GM12878 (cell line): ENCODE measurements at regions not wholly inside any gene's neighbourhood (a gene's known extent, or its start where the extent isn't known, plus 50 kb on each side); places are given as distances from the start of the nearest gene placed in this dataset.

Experiments used
- CEBPB ChIP-seq, 2 experiments: fragments of 150-350 bp in 1 of 2; IDR thresholded peaks; 2 replicates each; pipeline ENCODE4 v1.6.1; 2012 to 2014; ENCODE audit warnings: low read depth in 2 of 2, low read length in 2 of 2, borderline replicate concordance in 1 of 2, inconsistent platforms in 1 of 2
- CREB1 ChIP-seq: IDR thresholded peaks from 2 replicates; pipeline ENCODE4 v1.6.1; 2012; ENCODE audit warnings: low read depth, mild to moderate bottlenecking, inconsistent platforms
- POLR2AphosphoS5 ChIP-seq: IDR thresholded peaks from 2 replicates; pipeline ENCODE4 v1.6.1; 2011; ENCODE audit warnings: mild to moderate bottlenecking, low read length, inconsistent platforms
- SPI1 ChIP-seq: IDR thresholded peaks from 2 replicates; pipeline ENCODE4 v1.6.1; 2011; ENCODE audit warnings: low read depth, mild to moderate bottlenecking, low read length, moderate library complexity, borderline replicate concordance; ENCODE audit not compliant: insufficient read depth
- ZNF274 ChIP-seq: IDR thresholded peaks from one replicate; pipeline ENCODE4 v1.8.0; 2011; ENCODE audit not compliant: insufficient read length, insufficient read depth
- TF ChIP-seq, protein P1 (sequence below), 3 experiments: IDR thresholded peaks in 2 of 3; conservative IDR thresholded peaks in 1 of 3; 2 replicates each; pipeline ENCODE4 v1.5.1; 2011; ENCODE audit warnings: low read depth in 3 of 3, low read length in 3 of 3, mild to moderate bottlenecking in 3 of 3, control low read depth in 2 of 3, moderate library complexity in 2 of 3, inconsistent platforms in 1 of 3, mixed read lengths in 1 of 3; ENCODE audit not compliant: control insufficient read depth in 2 of 3, insufficient read depth in 1 of 3; ENCODE audit errors: extremely low read depth in 1 of 3

DNA sequence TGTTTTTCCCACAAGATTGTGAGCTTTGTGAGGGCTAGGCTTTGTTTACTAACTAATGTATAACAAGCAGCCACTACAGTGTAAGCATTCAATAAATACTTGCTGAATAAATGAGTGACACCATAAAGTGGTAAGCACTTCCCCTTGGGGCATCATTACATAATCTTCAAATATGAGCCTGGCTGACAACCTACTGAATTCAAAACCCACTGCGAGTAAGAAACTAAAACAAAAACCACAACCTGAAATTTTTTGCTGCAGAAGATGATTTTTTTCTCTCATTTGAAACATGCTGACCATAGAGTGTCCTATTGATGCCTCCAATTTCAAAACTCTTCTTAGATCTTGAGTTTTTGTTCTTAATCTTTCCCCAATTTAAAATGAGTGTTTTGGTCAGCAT is 331.3 kb upstream of the CCNG1 start:
- TF ChIP-seq ZNF274 (no peak), CEBPB (IDR thresholded peaks at IDR 0.05; ENCODE audit: borderline replicate concordance in 1 of 2, low read depth in 2 of 2, low read length in 2 of 2) (no peak), POLR2AphosphoS5 (no peak), CREB1 (peak; percentile 25; the same call in 1 of the 2 replicates), SPI1 (peak; percentile 78; the same call in 1 of the 2 replicates)
- TF ChIP-seq, protein P1, sequence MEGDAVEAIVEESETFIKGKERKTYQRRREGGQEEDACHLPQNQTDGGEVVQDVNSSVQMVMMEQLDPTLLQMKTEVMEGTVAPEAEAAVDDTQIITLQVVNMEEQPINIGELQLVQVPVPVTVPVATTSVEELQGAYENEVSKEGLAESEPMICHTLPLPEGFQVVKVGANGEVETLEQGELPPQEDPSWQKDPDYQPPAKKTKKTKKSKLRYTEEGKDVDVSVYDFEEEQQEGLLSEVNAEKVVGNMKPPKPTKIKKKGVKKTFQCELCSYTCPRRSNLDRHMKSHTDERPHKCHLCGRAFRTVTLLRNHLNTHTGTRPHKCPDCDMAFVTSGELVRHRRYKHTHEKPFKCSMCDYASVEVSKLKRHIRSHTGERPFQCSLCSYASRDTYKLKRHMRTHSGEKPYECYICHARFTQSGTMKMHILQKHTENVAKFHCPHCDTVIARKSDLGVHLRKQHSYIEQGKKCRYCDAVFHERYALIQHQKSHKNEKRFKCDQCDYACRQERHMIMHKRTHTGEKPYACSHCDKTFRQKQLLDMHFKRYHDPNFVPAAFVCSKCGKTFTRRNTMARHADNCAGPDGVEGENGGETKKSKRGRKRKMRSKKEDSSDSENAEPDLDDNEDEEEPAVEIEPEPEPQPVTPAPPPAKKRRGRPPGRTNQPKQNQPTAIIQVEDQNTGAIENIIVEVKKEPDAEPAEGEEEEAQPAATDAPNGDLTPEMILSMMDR (IDR thresholded peaks at IDR 0.05 in 2 of 3, conservative IDR thresholded peaks at IDR 0.05 in 1 of 3; ENCODE audit: control insufficient read depth in 2 of 3, extremely low read depth in 1 of 3, insufficient read depth in 1 of 3, low read depth in 3 of 3, low read length in 3 of 3): no peak
